CD4-positive, alpha-beta T cell treated with Interleukin-12 subunit alpha and Interleukin-12 subunit beta, for 1 hour (primary cell): ENCODE measurements at regions not wholly inside any gene's neighbourhood (a gene's known extent, or its start where the extent isn't known, plus 50 kb on each side); places are given as distances from the start of the nearest gene placed in this dataset.
"Not testable (repeated sequence)": the region's sequence is repeated elsewhere in the genome, so short reads cannot be mapped to it uniquely, and the experiment has no call there.

Experiments used
- DNase-seq: peaks from one replicate; pipeline ENCODE4 v3.0.0-alpha.2; 2020

DNA sequence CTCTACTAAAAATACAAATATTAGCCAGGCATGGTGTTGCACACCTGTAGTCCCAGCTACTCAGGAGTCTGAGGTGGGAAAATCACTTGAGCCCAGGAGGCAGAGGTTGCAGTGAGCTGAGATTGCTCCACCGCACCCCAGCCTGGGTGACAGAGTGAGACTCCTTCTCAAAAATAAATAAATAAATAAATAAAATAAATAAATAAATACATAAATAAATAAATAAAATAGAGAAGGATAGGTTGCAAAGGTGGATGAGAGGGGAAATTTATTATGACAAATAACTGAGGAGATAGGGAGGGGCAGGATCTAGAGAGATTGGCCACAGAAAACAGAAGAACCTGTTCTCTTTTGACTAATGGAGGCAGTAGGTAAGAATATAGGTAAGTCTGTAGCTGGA lies 601.6 kb downstream of the LRRC70 start:
- DNase-seq: not testable (repeated sequence)

DNA sequence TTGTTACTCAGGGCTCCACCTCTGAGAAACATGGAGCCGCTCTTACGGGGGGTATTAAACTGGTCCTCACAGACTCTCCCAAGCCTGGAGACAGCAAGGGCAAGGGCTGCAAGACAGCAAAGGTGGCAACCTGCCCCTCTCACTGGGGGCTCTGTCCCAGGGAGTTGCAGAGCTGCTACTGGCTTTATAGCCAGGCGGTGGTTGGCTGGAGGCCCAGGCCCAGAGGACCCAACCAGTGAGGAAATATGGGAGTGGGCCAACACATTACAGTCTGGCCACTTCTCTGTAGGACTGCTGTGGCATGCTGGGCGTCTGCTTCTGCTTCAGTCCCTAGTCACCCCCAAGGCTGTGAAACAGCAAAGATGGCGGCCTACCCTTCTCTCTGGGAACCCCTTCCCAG lies 597.2 kb downstream of the LRRC70 start:
- DNase-seq: no peak

DNA sequence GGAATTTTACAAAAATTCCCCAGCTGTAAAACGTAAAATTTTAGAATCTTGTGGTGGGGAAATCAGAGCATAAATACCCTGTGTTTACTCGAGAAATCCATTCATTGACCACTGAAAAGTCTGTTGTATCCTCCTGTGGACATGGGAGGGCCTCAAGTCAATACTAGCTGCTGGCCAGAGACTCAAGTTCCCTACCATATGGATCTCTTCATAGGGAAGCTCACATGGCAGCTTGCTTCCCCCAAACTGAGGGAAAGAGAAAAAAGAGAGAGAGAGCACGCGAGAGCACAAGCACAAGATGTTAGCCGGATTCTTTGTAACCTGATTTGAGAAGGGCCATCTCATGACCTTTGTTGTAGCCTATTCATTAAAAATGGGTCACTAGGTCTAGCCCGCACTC lies 591.9 kb downstream of the LRRC70 start:
- no peak for DNase-seq

DNA sequence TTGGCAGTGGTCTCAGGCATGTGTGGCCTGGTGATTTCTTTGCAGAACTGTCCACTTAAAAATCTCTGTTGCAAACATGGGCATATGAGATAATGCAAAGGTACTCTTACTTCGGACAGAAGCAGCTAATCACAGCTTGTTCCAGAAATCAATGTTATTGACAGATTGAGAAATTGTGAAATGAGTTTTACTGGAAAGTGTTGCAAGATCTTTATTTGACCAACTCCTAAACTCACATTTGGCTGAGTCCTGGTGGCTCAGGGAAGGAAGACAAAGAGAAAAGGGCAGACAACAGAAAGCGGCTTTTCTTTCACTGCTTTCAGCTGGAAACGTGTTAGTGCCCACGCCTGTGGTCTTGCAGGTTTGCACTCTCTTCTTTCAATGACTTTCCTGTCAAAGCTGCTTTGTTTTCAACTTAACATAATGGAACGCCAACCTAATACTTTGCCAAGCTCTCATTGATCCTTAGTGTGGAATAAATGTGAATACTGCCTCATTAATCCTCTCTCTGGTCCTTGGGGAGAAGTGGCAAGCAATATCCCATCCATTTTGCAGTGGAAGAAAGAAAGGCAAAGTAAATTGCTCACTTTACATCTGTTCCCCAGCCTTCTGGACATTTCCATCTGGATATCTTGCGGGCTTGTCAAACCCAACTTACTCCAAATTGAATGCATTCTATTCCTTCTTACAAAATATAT lies 586.4 kb downstream of the LRRC70 start:
- DNase-seq: no peak

DNA sequence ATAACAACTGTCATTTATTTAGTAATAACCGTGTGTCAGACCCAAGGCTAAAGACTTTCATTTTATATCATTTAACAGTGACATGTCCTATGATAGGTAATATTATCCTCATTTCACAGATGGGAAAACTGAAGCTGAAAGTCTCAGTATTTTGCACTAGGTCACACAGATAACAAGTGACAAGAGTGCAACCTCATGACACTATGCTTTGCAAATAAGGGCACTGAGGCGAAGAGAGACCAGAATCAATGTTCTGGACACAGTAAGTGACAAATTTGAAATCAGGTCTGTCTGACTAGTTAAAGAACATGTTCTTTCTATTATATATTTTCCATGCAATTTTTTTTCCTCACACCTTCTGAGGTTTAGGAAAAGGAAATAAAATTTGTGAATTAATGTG lies 585.7 kb downstream of the LRRC70 start:
- DNase-seq: no peak

DNA sequence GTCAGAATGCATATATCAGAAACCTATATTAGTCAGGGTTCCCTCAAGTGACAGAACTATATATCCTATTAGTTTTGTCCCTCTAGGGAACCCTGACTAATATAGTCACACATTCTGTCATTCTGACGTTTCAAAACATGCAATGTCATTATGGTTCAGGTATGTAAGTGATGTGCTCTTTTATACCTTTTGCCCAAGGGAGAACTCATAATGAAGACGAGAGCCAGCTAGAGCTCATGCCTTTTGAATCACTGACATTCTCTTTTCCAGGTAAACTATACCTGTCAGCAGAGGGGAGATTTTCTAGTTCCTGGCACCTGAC lies 576.7 kb downstream of the LRRC70 start:
- no peak for DNase-seq

DNA sequence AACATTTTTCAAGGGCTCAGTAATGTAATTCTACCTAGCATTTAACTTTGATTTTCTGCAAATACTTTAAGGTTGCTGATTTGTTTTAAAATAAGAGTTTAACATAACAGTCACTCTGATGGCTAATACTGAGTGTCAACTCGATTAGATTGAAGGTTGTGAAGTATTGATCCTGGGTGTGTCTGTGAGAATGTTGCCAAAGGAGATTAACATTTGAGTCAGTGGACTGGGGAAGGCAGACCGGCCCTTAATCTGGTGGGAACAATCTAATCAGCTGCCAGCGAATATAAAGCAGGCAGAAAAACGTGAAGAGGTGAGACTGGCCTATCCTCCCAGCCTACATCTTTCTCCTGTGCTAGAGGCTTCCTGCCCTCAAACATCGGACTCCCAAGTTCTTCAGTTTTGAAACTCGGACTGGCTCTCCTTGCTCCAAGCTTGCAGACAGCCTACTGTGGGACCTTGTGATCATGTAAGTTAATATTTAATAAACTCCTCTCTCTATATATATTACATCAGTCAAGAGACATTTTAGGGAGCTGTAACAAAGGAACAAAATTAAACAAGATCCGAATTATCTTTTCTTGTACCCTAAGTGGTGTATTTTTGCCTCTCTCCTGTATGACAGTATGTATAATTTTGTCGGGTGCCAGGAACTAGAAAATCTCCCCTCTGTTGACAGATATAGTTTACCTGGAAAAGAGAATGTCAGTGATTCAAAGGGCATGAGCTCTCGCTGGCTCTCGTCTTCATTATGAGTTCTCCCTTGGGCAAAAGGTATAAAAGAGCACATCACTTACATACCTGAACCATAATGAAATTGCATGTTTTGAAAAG lies 576.1 kb downstream of the LRRC70 start:
- DNase-seq: no peak

DNA sequence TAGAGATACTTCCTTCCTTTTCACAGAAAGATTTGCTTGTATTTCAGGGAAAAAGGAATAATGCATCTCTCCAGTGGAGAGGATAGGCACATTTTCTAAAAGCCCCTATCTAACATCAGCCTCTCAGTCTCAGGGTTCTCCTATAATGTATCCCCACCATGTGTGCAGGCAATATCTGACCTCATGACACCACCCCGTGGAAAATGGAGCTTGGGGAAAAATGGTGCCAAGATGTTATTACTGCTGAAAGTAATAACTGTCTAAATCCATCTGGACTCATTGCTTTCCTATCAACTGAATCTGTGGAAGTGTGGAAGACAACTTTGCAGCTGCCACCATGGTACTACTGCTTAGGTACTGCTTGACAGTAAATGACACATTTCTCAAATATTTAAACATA lies 574.3 kb downstream of the LRRC70 start:
- no peak for DNase-seq

DNA sequence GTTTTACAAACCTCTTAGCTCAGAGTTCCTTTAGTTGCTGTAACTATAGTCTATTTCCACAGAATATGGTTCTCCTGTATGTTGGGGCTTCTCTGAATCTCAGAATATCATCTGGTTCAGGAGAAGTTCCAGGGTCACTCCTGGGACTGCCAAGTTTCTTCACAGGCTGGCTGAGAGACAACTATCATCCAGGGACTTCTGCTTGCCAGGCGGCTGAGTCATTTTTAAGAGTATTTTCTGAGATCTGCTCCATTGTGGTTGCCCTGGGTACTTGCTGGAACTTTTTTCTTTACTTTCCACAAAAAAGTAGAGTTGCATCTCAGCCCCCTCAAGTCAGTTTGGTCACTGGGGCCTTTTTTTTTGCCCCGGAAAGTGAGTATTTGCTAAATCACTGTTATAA lies 566.5 kb downstream of the LRRC70 start:
- no peak for DNase-seq

DNA sequence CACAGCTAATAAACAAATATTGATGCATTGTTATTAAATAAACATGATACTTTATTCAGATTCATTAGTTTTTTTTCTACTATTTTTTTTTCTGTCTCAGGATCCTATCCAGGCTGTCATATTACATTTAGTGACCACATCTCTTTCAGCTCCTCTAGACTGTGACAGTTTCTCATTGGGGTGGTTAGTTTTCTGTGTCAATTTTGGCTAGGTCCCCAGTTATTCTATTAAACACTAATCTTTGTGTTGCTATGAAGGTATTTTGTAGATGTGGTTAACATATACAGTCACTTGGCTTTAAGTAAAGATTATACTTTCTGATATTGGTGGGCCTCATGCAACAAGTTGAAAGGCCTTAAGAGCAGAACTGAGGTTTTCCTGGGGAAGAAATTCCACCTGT lies 563.0 kb downstream of the LRRC70 start:
- DNase-seq: no peak

DNA sequence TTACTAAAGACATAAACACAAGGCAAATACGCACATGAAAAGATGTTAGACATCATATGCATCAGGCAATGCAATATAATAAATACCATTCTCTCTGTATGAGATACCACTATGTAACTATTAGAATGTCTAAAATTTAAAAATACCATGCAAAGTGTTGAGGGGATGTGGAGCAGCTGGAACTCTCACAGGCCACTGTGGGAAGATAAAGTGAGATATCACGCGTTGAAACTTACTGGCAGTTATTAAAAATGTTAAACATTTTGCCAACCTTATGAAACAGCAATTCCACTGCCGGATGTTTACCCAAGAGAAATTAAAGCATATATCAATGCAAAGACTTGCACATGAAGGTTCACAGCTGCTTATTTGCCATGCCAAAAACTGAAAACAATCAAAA lies 556.7 kb downstream of the LRRC70 start:
- DNase-seq: no peak

DNA sequence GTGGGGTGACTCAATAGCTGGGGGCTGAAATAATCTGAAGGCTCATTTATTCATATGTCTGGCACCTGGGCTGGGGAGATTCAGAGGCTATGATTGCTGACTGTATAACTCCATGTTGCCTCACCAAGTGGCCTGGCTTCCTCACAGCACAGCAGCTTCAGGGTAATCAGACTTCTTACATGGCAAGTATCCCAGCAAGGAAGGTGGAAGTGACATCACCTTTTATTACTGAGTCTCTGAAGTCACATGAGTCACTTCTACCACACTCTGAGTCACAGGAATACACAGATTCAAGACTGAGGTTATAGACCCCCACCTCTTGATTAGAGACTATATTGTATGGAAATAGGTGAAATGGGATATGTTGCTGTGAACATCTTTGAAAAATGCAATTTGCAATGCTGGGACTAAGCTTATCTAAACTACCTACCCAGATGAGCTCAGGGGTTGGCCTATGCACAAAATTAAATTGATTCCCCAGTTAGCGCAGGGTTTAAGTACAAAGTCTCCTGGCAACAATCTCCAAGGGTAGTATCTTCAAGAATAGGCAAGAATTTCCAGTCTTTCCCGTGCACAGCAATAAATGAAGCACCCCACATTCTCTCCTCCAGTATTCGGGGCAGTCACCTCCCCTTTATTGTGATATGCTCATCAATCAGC lies 553.1 kb downstream of the LRRC70 start:
- no peak for DNase-seq

DNA sequence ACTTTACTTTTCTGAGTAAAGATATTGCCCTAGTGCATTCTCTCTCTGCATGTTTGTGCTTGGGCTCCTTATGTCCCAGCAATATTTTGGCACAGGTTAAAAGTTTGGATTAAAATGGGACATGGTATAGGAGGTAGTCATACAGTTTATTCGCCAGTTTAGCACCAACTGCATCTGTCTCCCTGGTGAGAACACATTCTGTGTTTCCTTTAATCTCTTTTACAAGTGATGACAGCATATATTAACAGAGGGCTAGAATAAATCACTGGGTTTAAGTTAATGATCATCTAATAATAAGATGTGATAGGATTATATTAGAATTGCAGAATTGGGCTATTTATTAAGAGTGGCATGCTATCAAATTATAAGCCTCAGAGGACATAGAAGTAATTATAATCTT lies 550.1 kb downstream of the LRRC70 start:
- DNase-seq: no peak

DNA sequence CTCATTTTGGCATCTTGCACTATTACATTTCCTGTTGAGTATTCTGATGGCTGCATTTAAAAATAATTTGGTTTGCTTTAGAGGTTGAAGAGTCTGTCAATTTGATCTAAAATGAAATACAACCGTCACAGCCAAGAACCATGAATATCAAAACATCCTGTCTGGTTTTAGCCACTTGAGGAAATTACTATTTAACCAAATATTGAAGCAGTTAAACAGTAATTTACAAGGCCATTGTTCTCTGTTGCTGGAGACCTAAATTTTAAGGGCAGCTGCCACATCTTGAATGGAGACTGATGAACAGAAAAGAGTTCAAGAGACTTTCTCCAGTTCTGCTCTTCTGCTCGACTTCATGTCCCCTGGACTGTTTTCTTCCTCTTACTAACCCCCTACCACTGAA lies 549.4 kb downstream of the LRRC70 start:
- DNase-seq: no peak

DNA sequence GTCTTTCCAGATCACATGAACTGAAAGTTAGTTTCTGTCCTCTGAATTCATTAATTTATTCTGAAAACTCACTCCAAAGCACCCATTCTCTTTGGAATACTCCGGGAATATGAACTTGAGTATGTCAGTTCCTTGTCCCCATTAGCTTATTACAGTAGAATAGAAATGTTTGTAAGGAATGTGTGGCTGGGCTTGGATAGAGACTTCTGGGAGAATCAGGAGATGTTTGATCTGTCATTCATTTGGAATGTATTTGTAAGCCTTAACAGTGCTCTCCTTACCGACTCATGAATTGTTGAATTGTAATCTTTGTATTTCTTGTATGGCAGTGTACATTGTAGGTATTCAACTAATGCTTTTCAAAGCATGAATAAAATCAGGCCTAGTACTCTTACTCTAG lies 548.4 kb downstream of the LRRC70 start:
- no peak for DNase-seq

DNA sequence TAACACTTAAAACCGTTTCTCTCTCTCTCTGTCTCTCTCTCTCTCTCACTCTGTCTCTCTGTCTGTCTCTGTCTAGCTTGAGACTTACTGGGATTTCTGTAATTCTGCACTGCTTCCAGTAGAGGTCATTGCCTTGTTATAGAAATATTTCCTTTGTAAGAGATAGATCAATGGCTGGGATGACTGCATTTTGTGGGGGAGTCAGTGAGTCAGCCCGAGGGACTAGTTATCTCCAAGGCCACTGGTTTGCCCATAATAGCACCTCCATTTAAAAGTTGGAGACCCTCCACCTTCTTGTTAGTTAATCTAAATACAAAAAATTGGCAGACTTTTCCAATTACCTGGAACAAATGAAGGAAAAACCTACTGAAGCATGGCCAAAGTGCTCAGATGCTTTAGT lies 547.2 kb downstream of the LRRC70 start:
- no peak for DNase-seq

DNA sequence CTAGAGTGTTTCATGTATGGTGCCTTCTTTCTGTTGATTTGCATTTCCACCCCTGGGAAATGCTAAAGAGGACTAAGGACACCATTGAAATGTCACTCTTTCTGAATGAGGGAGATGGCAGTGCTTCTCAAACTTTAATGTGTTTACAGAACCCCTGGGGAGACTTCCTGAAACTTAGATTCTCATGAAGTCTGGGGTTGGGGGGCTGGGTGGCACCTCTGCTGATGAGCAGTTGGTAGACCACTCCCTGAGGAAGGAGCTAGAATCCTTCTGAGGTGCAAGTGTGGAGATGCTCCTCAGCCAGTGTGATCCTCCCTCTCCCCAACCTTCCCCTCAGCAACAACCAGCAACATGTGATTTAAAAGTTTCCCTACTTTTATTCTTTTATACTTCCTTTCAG lies 546.8 kb downstream of the LRRC70 start:
- DNase-seq: no peak

DNA sequence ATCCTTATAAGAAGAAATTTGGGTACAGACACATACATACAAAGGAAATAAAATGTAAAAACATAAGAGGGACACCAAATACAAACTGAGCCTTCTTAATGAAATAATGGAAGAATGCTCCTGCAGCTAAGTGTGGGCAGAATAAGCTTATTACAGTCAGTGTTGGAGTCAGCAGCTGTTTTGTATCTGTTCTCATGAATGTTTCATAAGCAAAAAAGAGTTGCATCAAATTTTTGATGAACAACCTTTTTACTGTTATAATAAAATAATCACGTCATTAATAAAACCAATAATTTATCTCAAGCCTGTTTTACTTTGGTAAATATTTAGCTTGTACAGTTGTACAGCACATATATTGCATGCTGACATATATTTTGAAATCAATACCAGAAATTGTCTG lies 545.6 kb downstream of the LRRC70 start:
- no peak for DNase-seq

DNA sequence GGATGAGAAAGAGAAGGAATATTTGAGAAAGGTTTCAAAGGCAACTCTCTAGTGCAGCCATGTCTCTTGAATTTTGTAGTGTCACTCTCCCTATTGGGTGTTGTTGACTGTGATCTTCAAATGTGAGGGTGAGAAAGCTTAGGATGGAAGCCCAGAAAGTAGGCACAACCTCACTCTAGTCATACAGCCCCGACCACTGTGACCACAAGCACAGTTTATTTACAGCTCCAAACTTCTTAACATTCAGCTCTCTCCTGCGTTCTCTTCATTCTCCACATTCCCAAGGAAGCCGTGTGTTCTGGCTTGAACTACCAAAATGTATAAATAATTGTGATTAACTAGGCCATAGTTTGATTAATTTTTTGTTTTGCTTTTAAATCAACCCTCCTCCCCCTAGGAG lies 542.9 kb downstream of the LRRC70 start:
- DNase-seq: no peak

DNA sequence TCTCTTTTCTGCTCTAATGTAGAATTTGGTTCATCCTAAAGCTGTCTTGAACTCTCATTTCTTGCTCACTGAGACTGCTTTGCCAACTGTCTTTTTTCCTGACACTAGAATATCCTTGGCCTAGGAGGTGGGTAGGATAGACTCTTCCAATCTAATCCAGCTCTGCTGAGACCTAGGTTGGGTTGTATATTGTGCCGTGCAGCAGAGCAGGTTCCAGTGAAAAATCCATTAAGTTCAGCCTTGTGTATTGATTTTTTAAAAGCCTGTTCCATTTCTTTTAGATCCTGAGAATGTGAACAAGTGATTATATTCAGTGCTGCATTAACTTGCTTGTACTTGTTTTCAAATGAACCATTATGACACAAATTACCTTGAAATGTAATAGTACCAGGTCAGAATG lies 539.6 kb downstream of the LRRC70 start:
- no peak for DNase-seq

DNA sequence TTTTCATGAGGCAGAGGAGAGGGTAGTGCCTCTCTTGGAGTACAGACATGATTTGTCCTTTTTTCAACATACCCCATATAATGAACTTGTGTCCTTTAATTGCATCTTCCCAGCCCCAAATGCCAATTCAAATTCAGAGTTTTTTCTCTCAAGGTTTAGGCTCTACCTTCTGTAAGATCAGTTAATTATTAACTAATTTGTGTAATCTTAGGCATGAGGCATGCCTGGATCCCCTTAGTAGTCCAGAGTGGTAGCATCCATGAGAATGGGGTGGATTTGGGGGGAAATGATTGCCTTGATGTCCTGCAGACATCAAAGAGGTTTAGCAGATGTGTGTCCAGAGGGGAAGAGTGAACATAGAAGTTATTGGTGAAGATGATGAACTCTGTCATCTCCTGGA lies 533.3 kb downstream of the LRRC70 start:
- DNase-seq: no peak

DNA sequence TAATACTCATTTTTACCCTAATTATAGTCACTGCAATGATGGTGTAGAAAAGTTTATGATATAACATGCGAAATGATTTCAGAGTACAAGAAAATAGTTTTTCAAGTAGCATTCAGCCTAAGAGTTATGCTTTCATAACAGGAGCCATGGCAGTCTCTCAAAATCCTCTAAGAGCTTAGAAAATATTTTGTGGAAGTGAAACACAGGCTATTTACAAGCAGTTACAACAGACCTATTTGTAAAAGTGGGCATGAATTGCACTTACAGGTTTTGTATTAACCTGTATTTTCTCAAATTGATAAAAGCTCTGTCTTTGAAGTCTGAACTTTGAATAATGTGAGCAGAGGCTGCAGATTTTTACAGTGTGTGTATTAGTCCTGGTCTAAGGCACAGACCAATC lies 523.3 kb downstream of the LRRC70 start:
- no peak for DNase-seq

DNA sequence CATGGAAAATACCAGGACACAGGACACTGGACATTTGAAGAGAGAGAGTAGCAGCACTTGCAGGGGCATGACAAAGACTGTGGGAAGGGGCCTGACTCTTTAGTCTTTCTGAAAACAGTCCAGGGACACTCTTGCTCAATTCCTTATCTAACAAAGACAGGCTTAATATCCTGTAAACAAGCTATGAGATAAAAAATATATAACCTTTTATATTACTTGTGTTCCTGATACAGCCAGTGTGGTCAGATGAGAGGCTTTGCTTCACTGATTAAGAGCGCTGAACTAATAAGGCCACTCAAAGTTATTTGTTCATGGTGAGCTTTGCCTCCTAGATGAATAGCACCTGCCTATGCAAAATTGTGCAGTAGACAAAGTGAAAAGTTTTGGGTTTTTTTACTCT lies 518.7 kb downstream of the LRRC70 start:
- no peak for DNase-seq

DNA sequence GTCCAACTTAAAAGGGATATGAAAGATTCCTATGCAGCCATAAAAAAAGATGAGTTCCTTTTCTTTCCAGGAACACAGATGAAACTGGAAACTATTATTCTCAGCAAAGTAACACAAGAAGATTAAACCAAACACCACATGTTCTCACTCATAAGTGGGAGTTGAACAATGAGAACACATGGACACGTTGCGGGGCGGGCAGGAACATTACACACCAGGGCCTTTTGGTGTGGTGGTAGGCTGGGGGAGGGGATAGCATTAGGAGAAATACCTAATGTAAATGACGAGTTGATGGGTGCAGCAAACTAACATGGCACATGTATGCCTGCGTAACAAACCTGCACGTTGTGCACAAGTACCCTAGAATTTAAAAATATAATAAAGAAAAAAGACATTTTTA lies 516.1 kb downstream of the LRRC70 start:
- DNase-seq: no peak
